Left ventricle myocardium inferior (tissue), 1 donor: ENCODE measurements at regions not wholly inside any gene's neighbourhood (a gene's known extent, or its start where the extent isn't known, plus 50 kb on each side); places are given as distances from the start of the nearest gene placed in this dataset.

Experiments used
- DNase-seq: peaks from one replicate; pipeline ENCODE4 v3.0.0-alpha.2; 2020
- H3K27ac ChIP-seq: fragments of 200-600 bp; replicated peaks from 2 replicates; pipeline ENCODE4 v1.8.0; 2021
- H3K27me3 ChIP-seq: fragments of 200-600 bp; 2 replicates; pipeline ENCODE4 v1.8.0; 2021; ENCODE audit warnings: low read depth
- H3K36me3 ChIP-seq: fragments of 200-600 bp; 2 replicates; pipeline ENCODE4 v1.8.0; 2021
- H3K4me1 ChIP-seq: fragments of 200-600 bp; 2 replicates; pipeline ENCODE4 v1.8.0; 2021
- H3K4me3 ChIP-seq: fragments of 200-600 bp; 2 replicates; pipeline ENCODE4 v1.8.0; 2021; ENCODE audit warnings: mild to moderate bottlenecking, moderate library complexity
- H3K9me3 ChIP-seq: fragments of 200-600 bp; replicated peaks from 2 replicates; pipeline ENCODE4 v1.8.0; 2021
- CTCF ChIP-seq: fragments of 200-600 bp; IDR thresholded peaks from 2 replicates; pipeline ENCODE4 v1.8.0; 2021; ENCODE audit warnings: antibody characterized with exemption, mild to moderate bottlenecking, borderline replicate concordance
- intact Hi-C: fragments of 100-400 bp; cut with micrococcal nuclease; formaldehyde crosslinking; loops from one replicate; pipeline ENCODE4 v1.11.0; 2022
- donor health status: DM: no; HTN: yes; CAD: no; lungs with severe emphysema.

GRCh38 chr9:1707291-1707690 is 307.9 kb upstream of the SMARCA2 start:
- H3K4me1 ChIP-seq: no peaks in the 10 kb centered on the region
- peaks cover 13% of the 10 kb centered on the region for H3K27me3 ChIP-seq
- intact Hi-C loops: no loop called here
- no peaks in the 10 kb centered on the region for H3K9me3 ChIP-seq
- H3K27ac ChIP-seq: no peak overlapping the region
- DNase-seq: no peak
- no peaks in the 10 kb centered on the region for H3K36me3 ChIP-seq
- TF ChIP-seq CTCF: no peak
- no peak overlapping the region for H3K4me3 ChIP-seq

GRCh38 chr9:1708219-1708618 is 306.9 kb upstream of the SMARCA2 start:
- intact Hi-C loops: no loop called here
- TF ChIP-seq CTCF: no peak
- H3K9me3 ChIP-seq: no peaks in the 10 kb centered on the region
- no peaks in the 10 kb centered on the region for H3K4me1 ChIP-seq
- H3K27me3 ChIP-seq: peaks cover 19% of the 10 kb centered on the region
- no peak for DNase-seq
- H3K36me3 ChIP-seq: no peaks in the 10 kb centered on the region
- H3K4me3 ChIP-seq: no peak overlapping the region
- no peak overlapping the region for H3K27ac ChIP-seq

GRCh38 chr9:1709347-1709746 is 305.8 kb upstream of the SMARCA2 start:
- no peaks in the 10 kb centered on the region for H3K36me3 ChIP-seq
- no peaks in the 10 kb centered on the region for H3K4me1 ChIP-seq
- intact Hi-C loops: no loop called here

GRCh38 chr9:1712861-1713450 is 302.2 kb upstream of the SMARCA2 start:
- TF ChIP-seq CTCF: no peak
- no peak for DNase-seq
- intact Hi-C loops: no loop called here

More at GRCh38 chr9:1709347-1709746, 305.8 kb upstream of the SMARCA2 start:
- Histone ChIP-seq H3K9me3 (no peaks in the 10 kb centered on the region), H3K27ac (no peak overlapping the region), H3K27me3 (peaks cover 23% of the 10 kb centered on the region), H3K4me3 (no peak overlapping the region)
- TF ChIP-seq CTCF: peak; percentile 32
- no peak for DNase-seq

GRCh38 chr9:1713841-1714240 is 301.3 kb upstream of the SMARCA2 start:
- no peak overlapping the region for H3K4me3 ChIP-seq
- intact Hi-C loops: no loop called here

More at GRCh38 chr9:1712861-1713450, 302.2 kb upstream of the SMARCA2 start:
- Histone ChIP-seq H3K27me3 (peaks cover 18% of the 10 kb centered on the region), H3K4me3 (no peak overlapping the region), H3K9me3 (no peaks in the 10 kb centered on the region), H3K27ac (no peak overlapping the region), H3K4me1 (no peaks in the 10 kb centered on the region), H3K36me3 (no peaks in the 10 kb centered on the region)

More at GRCh38 chr9:1713841-1714240, 301.3 kb upstream of the SMARCA2 start:
- Histone ChIP-seq H3K9me3 (peaks cover 4% of the 10 kb centered on the region), H3K4me1 (no peaks in the 10 kb centered on the region), H3K27ac (no peak overlapping the region), H3K36me3 (no peaks in the 10 kb centered on the region), H3K27me3 (peaks cover 22% of the 10 kb centered on the region)
- TF ChIP-seq CTCF: no peak
- no peak for DNase-seq
